Effector CD4-positive, alpha-beta T cell (primary cell): ENCODE measurements at regions not wholly inside any gene's neighbourhood (a gene's known extent, or its start where the extent isn't known, plus 50 kb on each side); places are given as distances from the start of the nearest gene placed in this dataset.
"Not testable (repeated sequence)": the region's sequence is repeated elsewhere in the genome, so short reads cannot be mapped to it uniquely, and the experiment has no call there.

Source experiments
- DNase-seq: peaks from one replicate; pipeline ENCODE4 v3.0.0-alpha.2; 2020

DNA sequence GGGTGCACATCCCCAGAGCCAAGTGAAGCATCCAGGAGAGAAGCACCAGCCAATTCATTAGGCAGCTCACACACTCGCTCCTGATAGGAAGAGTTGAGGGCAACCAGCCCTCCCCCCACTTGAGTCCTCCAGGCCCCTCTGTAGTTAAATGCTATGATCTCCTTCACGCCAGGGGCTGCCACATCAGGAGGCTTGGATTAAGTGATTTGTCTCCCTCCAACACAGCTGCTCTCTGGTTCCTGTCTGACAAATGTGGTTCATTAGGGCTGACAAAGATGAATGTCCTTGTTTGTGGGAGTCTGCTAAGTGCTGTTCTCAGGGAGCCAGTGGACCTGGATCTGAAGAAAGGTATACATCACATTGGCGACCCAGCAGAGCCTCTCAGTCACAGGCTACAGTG, 94.5 kb upstream of the WSCD1 start:
- no peak for DNase-seq

DNA sequence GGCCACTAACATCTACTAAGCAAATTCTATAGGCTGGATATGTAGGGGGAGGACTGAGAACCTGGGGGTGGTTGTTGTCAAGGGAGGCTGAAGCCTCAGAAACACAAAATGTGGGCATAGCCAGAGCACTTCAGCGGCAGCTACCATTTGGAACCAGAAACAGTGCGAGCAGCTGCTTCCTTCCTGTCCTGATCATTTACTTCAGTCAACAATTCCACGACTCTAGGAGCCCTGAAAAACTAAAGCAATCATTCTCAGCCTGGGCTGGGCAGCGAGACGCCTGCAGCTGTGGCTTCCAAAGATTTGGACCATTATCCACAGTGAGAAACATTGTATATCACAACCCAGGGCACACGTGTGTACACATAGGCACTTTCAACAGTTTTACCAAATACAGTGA, 93.9 kb upstream of the WSCD1 start:
- no peak for DNase-seq

- no peak for DNase-seq
Observed at GRCh38 chr17:5978496-5978895, 91.7 kb upstream of the WSCD1 start.

DNA sequence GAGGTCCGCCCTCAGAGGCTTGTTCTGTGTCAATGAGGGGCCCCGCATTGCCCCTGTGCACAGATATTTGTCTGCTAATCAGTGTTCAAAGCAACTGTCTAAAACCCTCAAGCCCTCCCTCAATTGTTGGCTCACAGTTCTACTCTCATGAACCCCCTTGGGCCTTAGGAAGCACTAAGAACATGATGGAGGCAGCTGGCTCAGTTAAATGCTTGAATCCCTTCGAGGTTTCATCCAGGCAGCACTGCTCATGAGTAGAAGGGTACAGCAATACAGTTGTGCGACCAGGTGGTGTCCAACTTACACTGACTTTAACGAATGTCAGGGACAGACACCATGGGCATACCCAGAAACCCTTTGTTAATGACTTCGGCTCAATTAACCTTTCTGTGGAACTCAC, 89.2 kb upstream of the WSCD1 start:
- no peak for DNase-seq

GRCh38 chr17:5986644-5987043, 83.5 kb upstream of the WSCD1 start:
- no peak for DNase-seq

DNA sequence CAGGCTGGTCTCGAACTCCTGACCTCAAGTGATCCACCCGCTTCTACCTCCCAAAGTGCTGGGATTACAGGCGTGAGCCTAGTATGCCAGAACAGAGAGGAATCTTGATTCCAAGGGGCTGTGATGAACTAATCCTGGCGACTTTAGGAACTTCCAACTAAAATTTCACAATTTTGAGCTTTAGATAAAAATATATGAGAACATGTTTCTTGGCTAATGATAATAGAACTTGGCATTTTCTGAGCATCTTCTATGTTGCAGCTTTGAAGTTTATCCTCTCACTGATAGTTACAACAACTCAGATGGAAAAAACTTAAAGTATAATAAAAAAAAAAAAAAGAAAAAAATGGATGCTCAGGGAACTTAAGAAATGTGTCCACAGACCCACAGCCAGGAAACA, 69.8 kb upstream of the WSCD1 start:
- DNase-seq, result no peak

DNA sequence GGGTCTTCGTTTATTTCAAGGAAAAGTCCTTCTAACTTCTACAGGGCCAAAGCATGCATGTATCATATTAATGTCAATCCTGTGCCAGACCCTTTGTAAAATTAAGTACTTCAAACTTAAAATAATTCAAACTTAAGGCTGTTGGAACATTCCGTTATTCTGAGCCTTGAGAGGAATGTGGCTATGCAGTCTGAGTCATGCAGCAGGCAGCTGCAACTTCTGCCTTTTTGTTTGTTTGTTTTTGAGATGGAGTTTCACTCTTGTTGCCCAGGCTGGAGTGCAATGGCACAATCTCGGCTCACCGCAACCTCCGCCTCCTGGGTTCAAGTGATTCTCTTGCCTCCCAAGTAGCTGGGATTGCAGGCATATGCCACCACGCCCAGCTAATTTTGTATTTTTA, 67.0 kb upstream of the WSCD1 start:
- DNase-seq, result not testable (repeated sequence)

GRCh38 chr17:6005939-6006338, 64.2 kb upstream of the WSCD1 start:
- DNase-seq, result no peak

DNA sequence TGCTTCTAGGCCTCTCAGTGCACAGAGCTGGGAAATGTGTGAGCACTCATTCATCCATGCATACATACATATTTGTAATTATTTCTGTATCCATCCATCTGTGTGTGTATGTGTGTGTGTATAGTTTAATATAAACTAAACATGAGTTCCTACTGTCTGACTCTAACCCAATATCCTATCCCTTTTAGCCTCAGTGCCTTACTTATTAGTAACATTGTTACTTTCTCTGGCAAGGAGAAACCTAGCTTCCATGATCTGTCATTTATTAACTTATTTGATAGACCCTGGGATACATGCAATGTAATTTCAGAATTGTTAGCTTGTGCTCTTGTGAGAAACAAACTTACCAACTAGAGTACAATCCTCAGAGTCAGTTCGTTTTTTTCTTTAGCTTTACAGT, 59.0 kb upstream of the WSCD1 start:
- no peak for DNase-seq

- DNase-seq, result no peak
Observed at GRCh38 chr17:6018788-6019187, 51.4 kb upstream of the WSCD1 start.

DNA sequence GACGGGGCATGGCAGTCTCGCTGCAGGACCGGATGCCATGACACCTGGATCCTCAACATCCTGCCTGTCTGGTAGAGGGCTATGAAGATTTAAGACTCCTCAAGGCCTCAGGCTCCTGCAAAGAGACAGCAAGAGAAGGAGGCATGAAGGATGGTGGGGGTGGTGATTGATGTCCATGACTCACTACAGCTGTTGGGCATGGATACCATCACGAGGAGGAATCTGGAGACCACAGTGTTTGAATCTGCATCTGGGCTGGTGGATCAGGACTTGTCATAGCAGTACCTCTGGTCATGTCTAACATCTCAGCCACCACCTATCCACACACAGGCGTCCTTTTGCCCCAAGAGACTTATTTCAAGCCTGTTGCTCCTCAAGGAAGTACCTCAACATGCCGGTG, 50.2 kb upstream of the WSCD1 start:
- no peak for DNase-seq

DNA sequence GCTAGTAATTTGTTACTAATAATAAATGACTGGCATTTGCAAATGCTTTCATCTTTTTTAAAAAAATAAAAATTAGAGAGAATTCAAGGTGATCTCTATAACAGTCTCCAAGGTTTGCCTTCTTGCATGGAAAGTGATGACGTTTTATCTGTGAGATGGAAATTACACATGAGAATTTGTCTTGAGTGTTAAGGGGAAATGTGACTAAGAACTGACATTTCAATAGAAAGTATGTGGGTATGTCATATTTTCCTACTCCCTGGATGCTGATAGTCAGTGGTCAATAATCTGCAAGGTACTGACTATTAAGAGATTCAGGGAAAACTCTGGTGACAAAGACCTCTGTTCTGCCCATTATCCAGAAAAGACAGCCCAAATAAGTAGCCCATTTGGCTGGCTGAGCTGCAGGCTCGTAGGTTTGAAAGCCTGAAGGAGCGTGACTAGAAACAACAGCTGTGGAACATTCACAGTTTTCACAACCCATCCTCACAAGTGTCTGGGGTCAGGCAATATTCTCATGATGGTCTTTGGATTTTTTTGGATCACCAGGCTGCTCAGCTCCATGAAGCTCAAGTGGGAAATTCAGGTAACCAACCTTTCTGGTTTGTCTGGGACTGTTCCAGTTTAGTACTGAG, 49.7 kb upstream of the WSCD1 start:
- DNase-seq, result no peak
